ENCODE measurements at regions not wholly inside any gene's neighbourhood (a gene's known extent, or its start where the extent isn't known, plus 50 kb on each side); places are given as distances from the start of the nearest gene placed in this dataset.

DNA sequence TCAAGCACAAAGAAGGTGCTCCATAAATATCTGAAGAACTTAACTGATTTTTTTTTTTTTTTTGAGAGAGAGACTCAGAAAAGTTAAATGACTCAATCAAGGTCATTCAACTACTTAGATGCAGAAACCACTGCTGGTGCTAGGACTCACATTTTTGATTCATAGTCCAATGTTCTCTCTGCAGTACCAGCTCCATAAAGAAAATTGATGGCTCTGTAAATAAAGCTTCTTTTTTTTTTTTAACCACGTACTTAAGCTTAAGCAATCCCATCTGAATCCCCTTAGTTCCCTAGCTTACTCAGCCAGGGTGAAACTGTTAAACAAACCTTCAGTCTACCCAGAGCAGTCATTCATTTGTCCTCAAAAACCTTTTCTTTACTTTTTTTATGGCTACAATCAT, 657.0 kb upstream of the WWC1 start:
- peak; percentile 59 for DNase-seq (ENCODE audit: low read depth)
- H3K4me3 ChIP-seq (ENCODE audit: low read depth, low read length), result no peak overlapping the region
- TF ChIP-seq, protein P1, sequence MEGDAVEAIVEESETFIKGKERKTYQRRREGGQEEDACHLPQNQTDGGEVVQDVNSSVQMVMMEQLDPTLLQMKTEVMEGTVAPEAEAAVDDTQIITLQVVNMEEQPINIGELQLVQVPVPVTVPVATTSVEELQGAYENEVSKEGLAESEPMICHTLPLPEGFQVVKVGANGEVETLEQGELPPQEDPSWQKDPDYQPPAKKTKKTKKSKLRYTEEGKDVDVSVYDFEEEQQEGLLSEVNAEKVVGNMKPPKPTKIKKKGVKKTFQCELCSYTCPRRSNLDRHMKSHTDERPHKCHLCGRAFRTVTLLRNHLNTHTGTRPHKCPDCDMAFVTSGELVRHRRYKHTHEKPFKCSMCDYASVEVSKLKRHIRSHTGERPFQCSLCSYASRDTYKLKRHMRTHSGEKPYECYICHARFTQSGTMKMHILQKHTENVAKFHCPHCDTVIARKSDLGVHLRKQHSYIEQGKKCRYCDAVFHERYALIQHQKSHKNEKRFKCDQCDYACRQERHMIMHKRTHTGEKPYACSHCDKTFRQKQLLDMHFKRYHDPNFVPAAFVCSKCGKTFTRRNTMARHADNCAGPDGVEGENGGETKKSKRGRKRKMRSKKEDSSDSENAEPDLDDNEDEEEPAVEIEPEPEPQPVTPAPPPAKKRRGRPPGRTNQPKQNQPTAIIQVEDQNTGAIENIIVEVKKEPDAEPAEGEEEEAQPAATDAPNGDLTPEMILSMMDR (IDR thresholded peaks at IDR 0.05; ENCODE audit: insufficient read depth, low read length), result no peak

DNA sequence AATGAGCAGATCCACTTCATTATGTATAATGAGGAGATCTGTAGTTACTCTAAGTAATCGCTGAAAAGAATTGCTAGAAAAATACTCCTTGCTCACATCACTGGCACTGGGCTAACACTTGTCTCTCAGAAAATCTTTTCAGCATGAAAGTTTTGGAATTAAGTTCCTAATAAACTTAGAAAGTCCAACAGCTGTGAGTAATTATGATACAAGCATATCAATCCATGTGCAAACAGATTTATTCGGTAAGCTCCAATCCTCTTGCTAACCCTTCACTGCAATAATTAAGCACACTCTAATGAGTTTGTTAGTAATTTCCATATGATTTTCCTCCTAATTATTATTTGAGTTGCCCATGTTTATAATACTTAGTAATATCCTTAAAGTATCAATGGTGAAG, 652.6 kb upstream of the WWC1 start:
- no peak for DNase-seq (ENCODE audit: low read depth)
- no peak overlapping the region for H3K4me3 ChIP-seq (ENCODE audit: low read depth, low read length)
- TF ChIP-seq, protein P1 (IDR thresholded peaks at IDR 0.05; ENCODE audit: insufficient read depth, low read length), result no peak

DNA sequence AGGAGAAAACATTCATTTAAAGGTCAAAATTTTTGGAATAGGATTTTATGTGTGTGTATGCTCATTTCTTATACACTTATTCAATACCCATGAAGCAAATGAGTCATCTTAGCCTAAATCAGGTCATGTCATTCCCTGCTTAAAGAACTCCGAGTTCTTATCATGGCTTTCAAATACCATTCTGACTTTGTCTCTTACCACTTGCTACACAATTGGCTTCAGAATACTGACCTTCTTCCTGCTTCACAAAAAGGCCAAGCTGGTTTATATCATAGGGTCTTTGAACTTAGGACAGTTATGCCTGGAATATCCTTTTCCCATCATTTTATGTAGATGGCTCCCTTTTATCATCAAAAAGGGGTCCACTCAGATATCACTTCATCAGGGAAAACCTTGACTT, 652.2 kb upstream of the WWC1 start:
- TF ChIP-seq, protein P1 (IDR thresholded peaks at IDR 0.05; ENCODE audit: insufficient read depth, low read length), result no peak
- DNase-seq (ENCODE audit: low read depth), result peak; percentile 82
- no peak overlapping the region for H3K4me3 ChIP-seq (ENCODE audit: low read depth, low read length)

GRCh38 chr5:167639766-167640165, 651.7 kb upstream of the WWC1 start:
- H3K4me3 ChIP-seq (ENCODE audit: low read depth, low read length), result no peak overlapping the region
- TF ChIP-seq, protein P1 (IDR thresholded peaks at IDR 0.05; ENCODE audit: insufficient read depth, low read length), result no peak

DNA sequence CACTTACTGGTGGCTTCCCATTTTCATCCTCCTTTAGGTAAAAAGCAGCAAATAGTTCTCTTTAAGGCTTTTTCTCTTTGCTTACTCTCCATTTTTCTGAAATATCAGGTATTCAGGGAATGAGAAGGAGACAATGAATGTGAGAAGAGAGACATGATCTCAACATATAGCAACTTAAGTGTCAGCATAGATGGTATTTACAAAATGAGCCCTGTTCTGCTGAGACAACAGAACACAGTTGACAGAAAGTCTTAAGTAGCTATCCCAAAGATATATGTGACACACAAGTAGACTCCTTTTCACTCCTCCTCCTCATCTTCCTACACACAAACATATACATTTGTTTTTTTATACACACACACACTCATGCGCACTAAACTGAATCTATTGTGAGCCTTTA, 649.3 kb upstream of the WWC1 start:
- no peak overlapping the region for H3K4me3 ChIP-seq (ENCODE audit: low read depth, low read length)
- TF ChIP-seq, protein P1 (IDR thresholded peaks at IDR 0.05; ENCODE audit: insufficient read depth, low read length), result no peak
- DNase-seq (ENCODE audit: low read depth), result no peak

More at GRCh38 chr5:167639766-167640165, 651.7 kb upstream of the WWC1 start:
- DNase-seq (ENCODE audit: low read depth), result no peak

DNA sequence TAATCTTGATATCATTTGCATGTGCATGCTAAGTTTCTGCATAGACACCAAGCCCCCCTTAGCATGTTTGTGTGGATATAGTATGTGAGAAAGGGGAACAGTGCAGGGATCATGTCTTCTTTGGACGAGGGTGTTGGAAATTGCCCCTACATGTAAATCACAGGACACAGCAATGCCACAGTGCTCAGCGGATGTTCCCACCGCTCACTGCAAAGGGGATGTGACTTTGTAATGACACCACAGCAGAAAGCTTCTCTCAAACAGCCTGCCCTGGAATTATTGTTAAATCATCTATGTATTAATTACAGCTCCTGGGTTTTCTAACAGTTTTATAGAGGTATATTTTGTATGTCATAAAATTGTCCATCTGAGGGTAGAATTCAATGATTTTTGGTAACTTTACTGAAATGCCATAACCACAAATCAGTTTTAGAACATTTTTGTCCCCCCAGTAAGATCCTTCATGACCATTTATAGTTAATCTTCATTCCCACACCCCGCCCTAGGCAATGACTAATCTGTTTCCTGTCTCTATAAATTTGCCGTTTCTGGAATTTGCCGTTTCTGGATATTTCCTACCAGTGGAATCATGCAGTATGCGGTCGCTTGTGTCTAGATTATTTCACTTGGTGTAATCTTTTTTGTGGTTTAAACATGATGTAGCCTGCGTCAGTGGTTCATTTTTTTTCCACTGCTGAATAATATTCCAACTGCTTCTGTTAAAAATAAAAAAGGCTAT, 648.5 kb upstream of the WWC1 start:
- TF ChIP-seq, protein P1 (IDR thresholded peaks at IDR 0.05; ENCODE audit: insufficient read depth, low read length), result no peak
- H3K4me3 ChIP-seq (ENCODE audit: low read depth, low read length), result no peak overlapping the region
- peak; percentile 97 for DNase-seq (ENCODE audit: low read depth)
